ELR (cell line): ENCODE measurements at regions not wholly inside any gene's neighbourhood (a gene's known extent, or its start where the extent isn't known, plus 50 kb on each side); places are given as distances from the start of the nearest gene placed in this dataset.
A peak's percentile ranks its signal among the peaks of the same experiment; 100 is the strongest.

ENCODE experiments used
- DNase-seq: peaks from one replicate; pipeline ENCODE4 v3.0.0-alpha.2; 2015; ENCODE audit warnings: low read depth

DNA sequence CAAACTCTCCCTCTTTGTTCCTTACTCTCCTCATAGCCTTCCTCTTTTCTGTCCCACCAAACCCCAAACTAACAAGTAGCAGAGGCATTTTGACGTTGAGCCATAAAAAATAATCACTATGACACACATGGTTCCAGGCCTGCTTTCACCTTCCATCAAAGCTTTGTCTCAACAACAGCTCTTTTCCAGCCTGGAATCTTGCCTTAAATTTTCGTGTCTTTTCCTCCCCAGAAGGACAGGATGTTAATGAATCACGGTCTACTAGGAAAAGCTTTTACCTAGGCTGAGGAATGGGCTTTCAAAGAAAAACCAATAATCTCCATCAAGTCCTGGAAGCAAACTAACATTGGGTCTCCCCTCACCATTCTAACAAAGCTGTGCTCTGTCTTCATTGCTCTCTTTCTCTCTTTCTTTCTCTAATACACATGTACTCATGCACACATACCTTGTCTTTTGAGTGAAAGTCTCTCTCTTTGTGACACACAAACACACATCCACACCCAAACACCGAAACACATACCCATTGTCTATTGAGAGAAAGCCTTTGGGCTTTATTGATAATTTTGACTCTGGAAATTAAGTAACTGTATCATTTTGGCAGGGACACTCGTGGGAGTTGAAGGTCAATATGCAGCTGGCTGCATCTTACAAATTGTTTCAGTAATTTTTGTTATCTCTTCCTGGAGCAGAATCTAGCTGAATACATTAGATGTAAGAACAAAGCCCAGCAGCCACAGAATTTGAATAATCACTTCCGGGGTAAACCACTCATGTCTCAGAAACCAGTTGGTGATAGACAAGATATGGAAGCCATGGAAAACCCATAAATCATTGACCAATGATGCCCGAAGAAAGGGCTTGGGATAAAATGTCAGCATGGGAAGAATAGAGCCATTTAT is 107.4 kb upstream of the SLC4A7 start:
- DNase-seq, result no peak

DNA sequence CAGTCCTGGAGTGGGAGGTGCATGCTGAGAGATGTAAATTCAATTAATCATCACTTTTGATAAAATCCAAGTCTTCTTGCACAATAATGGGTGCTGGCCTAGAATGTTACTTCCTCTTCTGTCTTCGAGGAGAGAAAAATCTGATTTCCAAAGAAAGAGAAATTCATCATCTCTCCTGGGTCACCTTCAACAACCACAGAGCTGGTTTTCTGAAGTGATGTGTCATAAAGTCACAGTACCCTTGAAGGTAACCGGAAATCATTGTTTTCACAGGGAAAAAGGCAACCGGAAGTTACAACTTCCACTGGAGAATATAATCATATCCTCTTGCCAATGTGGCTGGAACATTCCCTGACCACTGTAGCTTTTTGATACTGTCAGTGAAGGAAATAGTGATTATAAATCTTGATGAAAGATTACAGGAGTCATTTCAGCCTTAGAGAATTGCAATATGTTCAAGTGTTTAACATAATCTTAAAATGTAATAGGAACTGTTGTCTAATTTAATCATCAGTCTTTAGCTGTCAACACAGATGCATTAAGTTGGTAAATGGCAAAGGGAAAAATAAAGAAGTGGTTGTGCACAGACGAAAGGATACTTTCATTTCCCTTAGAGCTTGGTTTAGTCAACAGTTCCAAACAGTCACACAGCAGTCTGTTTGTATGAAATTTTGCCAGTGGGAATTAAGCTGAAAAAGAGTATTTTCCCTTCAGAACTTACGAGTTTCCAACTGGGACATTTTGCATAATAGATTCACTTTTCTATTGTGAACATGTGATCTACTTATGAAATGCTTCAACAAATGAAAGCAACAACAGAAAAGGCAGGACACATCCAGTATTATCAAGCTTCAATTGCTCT is 106.5 kb upstream of the SLC4A7 start:
- peak; percentile 87 for DNase-seq

DNA sequence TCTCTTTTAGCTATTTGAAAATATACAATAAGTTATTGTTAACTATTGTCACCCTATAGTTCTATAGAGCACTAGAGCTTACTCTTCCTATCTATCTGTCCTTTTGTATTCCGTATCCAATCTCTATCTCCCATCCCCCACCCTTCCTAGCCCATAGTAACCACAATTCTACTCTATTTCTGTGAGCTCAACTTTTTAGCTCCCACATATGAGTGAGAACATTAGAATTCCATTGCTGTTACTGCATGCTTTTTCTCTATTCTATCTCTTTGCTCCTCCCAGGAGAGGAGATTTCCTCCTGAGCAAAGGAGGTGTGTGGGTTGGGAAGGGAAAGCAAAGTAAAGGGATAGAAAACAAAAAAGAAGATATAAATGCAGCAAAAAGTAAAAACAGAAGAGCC is 105.6 kb upstream of the SLC4A7 start:
- peak; percentile 53 for DNase-seq

DNA sequence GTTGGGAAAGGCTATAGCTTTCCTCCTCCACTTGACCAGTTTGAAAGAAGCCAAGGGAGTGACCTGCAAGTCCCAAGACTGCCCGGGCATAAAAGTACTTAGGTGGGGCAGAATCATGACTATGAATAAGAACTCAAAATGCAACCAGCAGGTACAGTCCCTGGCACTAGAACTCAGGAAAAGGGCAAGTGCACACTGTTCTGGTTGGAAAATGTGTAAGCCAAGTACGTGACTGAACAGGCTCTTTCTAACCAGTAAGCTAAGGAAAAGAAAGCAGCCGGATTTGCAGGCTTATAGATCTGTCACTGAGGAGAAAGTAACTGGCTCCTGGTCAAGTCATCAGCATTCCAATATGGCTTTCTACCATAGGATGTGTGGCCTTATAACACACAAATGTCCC is 101.2 kb upstream of the SLC4A7 start:
- no peak for DNase-seq

DNA sequence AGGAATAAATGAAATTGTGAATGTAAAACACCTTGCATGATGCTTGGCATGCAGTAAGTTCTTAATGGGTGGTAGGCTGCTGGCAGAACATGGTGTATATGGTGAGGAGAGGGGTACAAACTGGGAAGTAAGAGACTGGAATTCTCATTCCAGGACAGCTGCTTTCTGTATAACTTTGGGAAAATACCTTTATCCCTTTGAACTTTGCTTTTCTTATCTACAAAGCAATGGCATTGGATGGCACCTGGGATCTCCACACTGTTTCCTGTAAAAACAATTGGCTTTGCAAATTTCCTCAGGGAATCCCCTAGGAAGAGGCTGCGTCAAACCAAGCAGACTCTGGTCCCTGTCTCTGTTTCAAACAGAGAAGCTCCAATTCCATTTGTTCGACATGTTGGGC is 100.7 kb upstream of the SLC4A7 start:
- DNase-seq, result no peak

DNA sequence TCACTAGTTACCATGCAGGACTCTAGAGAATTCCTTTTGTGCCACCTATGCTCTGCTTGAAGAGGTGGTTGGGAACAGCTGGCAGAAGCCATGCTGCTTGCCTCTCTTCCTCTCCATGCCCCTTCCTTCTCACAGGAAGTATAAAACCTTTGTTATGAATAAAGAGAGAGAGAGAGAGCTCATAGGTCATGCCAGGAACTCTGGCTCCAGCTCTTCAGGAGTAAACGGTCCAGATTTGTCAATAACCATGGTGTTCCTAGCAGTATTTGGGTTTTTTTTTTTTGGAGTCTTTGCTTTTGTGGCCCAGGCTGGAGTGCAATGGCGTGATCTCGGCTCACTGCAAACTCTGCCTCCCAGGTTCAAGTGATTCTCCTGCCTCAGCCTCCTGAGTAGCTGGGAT is 97.7 kb upstream of the SLC4A7 start:
- DNase-seq, result no peak

DNA sequence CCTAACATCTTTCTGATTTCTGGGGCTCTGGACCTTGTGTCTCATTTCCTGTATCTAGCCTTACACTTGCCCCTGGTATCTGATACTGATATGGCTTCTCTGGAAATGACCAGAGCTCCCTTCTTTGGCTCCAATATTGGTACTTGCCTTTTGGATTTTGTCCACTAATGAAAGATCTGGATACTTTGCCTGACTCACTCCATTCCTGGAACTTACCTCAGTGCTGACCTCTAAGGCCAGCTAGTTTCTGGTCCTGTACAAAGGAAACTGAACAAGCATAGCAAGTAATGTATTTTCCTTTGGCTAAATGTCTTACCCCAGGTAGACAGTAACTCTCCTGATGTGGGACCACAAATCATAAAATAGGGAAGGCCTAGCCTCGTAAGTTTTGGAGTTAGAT is 93.8 kb upstream of the SLC4A7 start:
- DNase-seq, result no peak

DNA sequence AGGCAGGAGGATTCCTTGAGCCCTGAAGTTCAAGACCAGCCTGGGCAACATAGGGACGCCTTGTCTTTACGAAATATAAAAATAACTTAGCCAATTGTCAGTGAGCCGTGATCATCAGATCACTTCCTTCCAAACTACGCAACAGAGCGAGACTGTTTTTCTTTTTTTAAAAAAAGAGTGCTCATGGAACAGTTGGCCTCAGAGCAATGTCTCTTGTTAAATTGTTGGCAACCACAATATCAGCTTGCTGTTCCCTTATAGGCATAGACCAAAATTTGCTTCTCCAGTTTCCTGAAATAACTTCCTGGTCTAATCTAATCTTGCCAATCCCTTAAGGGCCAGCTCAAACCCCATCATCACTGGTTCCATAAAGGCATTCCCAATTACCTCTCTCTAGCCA is 93.3 kb upstream of the SLC4A7 start:
- DNase-seq, result no peak

DNA sequence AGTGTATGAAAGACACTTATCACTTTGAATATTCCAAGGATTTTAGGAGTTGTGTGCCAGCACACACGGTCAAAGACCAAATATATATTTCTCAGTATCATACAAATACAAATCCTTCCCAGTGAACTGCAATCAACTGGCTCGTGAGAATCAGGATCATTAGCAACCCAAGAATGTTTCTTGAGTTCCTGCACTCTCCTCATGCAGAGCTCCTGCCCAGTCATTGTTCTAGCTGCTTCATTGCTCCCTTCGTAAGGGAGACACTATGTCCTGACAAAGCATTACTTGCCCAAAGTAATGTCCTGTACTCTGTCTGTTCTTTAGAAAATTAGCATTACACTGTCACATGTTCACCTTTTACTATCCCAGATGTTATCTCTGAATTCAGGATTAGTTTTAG is 92.0 kb upstream of the SLC4A7 start:
- DNase-seq, result no peak

DNA sequence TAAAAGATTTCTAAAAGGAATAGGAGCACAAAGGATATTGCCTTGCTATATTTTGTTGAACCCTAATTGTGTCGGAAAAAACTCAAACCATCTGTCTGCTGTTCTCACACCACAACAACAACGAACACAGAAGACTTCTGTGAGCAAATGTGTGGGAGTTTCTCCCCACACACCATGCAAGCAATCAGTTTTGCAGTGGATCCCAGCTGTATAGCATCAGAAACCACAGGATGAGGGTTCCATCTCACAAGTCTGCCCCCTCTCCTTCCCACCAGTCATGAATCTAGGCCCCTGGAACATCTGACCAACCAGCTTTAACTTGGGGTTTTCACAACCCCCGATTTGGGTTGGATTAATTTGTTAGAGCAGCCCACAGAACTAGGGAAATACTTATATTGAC is 91.3 kb upstream of the SLC4A7 start:
- no peak for DNase-seq

DNA sequence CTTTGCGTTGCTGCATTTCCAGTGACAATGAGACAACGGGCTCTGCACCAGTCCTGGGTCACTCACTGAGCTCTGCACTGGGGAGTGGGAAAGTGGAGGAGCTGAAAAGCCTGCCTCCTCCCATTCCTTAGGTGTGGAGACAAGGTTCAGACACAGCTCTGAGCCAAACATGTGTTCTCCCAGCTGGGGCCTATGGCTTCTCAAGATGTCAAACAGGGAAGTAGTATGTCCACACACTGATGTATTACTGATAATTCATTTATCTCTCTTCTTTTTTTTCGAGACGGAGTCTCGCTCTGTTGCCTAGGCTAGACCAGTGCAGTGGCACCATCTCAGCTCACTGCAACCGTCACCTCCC is 90.2 kb upstream of the SLC4A7 start:
- no peak for DNase-seq

DNA sequence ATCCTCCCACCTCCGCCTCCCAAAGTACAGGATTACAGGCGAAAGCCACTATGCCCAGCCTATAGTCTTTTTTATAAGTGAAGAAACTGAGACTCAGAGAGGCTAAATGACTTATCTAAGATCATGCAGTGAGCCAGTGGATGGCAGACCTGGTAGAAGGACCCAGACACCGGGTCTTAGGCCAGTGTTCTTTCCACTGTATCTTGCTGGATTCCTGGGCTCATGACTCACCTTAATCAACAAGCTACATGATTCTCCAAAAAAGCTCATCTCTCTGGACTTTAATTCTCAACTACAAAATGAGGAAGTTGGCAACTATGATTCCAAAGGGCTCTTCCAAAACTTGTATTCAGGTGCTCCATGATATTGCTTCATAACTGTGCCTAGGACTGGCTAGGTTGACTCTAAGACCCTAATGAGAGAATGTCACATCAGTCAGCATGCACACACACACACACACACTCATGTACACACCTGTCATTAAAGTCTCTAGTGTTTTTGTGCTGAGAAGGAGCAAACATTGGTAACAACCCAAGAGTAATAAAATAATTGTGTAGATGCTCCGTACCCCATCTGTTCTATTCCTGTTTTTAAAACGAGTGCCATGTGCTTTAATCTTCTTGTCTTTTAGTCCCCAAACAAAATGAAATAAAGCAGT is 89.7 kb upstream of the SLC4A7 start:
- DNase-seq, result no peak

DNA sequence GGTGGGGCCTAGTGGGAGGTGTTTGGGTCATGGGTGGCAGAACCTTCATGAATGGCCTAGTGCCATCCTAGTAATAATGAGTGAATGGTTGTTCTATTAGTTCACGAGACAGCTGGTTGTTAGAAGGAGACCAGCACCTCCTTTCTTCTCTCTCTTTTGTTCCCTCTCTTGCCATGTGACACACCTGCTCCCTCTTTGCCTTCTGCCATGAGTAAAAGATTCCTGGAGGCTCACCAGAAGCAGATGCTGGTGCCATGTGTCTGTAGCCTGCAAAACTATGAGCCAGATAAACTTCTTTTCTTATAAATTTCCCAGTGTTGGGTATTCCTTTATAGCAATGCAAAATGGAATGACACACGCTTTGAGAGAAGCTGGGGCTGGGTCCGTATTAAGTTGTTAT is 89.0 kb upstream of the SLC4A7 start:
- DNase-seq, result no peak

DNA sequence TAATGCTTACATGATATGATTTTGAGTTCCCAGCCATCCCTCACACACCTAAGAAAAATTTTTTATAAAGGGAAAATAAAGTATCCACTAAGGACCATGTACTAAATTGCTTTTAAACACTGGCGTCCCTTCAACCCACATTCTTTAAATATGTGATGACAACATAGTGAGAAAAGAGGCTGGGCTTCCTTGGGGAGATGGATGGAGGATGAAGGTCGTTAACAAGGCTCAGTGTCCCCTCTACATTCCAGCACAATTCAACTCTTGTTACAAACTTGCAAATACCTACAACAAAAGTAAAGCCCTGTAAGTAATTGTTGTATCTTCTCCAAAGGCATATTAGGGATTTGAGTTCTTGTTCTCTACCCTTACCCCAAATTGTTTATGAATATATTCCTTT is 87.2 kb upstream of the SLC4A7 start:
- no peak for DNase-seq

DNA sequence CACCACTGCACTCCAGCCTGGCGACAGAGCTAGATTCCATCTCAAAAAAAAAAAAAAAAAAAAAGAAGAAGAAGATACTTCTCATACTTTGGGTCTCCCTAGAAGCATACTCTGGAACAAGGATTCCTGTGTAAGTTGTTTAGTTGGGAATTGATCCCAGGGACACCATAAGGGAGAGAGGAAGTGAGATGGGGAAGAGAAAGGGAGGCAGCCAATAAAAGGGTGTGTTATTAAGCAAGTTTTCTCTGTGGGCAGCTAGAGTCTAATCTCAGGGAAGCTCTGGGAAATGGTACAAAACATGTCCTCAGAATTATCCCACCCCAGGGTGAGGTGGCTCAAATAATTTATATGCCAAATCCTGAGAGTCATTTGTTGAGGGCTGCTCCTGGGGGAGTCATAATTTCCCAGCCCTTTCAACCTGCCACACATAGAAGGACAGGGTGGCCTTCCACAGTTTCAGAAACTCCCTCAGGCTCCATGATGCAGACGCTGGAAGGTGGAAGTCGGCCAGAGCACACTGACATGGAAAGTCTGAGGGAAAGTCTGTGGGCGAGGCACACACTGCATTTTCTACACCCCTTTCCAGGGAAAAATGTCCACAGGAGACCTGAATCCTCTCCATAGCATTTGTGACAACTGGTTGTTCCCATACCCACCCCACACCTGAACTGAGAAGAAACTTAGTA is 86.4 kb upstream of the SLC4A7 start:
- no peak for DNase-seq

DNA sequence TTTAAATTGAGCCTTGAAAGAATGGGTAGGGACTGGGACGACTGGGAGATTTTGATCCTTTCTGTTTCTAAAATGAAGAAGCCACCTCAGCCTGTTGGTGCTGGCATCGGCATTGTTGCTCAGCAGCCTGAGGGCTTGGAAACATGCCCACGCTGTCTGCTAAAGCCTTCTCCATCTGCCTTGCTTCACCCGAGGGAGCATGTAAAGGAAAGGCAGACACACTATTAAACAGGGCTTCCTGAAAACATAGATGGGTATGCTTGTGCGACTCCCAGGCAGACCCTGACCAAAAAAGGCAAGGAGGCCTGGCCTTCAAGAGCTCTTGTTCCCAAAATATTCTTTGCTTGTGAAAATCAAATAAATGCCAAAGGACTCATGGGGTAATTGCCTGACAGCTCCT is 84.2 kb upstream of the SLC4A7 start:
- peak; percentile 84 for DNase-seq

DNA sequence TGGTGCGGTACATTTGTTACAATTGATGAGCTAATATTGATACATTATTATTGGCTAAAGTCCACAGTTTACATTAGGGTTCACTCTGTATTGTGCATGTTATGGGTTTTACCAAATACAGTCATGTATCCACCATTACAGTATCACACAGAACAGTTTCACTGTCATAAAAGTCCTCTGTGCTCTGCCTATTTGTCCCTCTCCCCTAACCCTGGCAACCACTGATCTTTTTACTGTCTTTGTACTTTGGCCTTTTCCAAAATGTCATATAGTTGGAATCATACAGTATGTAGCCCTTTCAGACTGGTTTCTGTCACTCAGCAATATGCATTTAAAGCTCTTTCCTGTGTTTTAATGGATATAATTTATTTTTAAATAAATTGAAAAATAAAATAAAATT is 83.1 kb upstream of the SLC4A7 start:
- DNase-seq, result no peak

DNA sequence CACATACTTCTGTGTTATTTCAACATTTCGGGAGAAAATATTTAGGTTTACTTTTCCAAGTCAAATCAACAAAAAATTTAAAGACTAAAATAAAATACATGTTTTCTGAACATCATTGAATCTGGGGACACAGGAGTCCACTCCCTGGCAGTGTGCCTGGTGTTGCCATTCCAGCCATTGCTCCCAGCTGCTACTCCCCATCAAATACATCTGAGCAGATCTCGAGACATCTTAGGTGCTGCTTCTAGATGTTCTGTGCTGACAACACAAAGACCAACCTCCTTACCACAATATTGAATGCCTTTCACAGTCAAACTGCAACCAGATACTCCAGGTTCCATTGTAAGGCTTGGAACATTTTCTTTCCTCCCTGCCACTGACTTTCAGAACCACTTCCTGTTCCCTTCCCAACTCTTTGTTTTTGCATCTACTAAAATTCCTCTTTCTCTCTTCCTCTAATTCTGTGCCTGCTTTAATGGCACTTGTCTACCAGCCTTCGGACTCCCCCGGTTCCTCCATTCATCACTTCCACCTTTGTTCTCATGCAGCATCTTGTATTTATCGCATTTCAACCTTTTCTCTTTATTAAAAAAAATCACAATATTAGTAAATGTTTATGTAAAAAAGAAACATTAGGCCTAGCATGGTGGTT is 81.1 kb upstream of the SLC4A7 start:
- no peak for DNase-seq

DNA sequence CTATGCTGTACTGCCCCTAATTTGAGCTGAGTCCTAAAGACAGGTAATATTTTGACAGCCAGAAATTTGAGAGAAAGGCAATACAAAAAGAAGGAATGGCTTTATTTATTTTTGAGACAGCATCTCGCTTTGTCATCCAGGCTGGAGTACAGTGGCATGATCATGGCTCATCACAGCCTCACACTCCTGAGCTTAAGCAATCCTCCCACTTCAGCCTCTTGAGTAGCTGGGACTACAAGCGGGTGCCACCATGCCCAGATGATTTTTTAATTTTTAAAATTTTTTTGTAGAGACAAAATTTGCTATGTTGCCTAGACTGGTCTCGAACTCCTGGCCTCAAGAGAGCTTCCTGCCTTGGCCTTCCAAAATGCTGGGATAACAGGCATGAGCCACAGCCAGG is 77.4 kb upstream of the SLC4A7 start:
- no peak for DNase-seq

DNA sequence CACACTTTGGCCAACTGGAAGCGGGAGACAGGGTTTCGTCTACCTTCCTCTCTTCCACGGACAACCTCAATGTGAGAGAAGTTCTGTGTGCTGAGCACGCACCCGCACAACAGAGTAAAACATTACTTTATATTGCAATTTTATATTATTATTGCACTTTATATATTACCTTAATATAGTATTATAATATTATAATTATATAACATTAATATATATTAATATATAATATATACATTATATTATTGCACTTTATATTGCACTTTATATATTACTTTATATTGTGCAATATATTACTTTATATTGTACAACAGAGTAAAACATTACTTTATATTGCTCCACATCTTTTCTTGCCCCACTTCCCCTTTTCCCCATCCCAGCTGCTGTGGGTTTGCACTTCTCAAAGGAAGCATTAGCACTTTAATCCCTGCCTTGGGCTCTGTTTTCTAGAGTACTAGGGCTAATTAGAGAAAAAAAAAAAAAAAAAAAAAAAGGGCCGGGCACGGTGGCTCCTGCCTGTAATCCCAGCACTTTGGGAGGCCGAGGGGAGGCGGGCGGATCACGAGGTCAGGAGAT is 76.4 kb upstream of the SLC4A7 start:
- DNase-seq, result no peak

DNA sequence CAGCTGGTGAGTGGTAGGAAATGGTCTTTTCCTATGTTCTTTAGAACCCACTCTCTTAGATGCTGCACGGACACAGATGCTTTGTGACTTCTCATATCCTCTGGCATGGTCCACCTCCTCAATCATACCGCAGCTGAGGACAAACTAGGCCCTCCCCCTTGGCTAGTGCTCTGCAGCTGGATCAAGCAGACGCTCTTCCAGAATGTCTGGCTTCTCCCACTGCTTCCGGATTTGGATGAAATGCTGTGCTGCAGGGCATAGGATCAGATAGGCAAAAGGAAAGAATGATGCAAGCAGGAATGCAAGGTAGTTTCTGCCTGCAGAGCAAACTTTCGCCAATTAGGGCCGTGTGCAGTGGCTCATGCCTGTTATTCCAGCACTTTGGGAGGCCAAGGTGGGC is 75.7 kb upstream of the SLC4A7 start:
- DNase-seq, result peak; percentile 72
